ENCODE measurements at regions not wholly inside any gene's neighbourhood (a gene's known extent, or its start where the extent isn't known, plus 50 kb on each side); places are given as distances from the start of the nearest gene placed in this dataset.

GRCh38 chr7:136131304-136131630, 154.1 kb upstream of the MTPN start:
- TF ChIP-seq CTCF (IDR thresholded peaks at IDR 0.05) (no peak), POLR2A (IDR thresholded peaks at IDR 0.05; ENCODE audit: low read depth) (no peak)
